Parathyroid adenoma (tissue), 2 donors: ENCODE measurements at regions not wholly inside any gene's neighbourhood (a gene's known extent, or its start where the extent isn't known, plus 50 kb on each side); places are given as distances from the start of the nearest gene placed in this dataset.

ENCODE experiments used
- H2AFZ ChIP-seq: fragments of 300-600 bp; sonication (generic); one replicate; pipeline ENCODE4 v1.7.0; 2017; ENCODE audit warnings: antibody characterized with exemption, mild to moderate bottlenecking
- H3K27ac ChIP-seq: fragments of 300-600 bp; sonication (generic); one replicate; pipeline ENCODE4 v1.7.0; 2017
- H3K27me3 ChIP-seq: fragments of 300-600 bp; sonication (generic); one replicate; pipeline ENCODE4 v1.7.0; 2017; ENCODE audit warnings: low read length; ENCODE audit not compliant: control insufficient read depth, insufficient read depth
- H3K36me3 ChIP-seq: fragments of 300-600 bp; sonication (generic); one replicate; pipeline ENCODE4 v1.7.0; 2017; ENCODE audit warnings: low read length; ENCODE audit not compliant: control insufficient read depth, insufficient read depth
- H3K4me1 ChIP-seq: fragments of 300-600 bp; sonication (generic); one replicate; pipeline ENCODE4 v1.7.0; 2017; ENCODE audit warnings: control low read depth
- H3K4me2 ChIP-seq: fragments of 300-600 bp; sonication (generic); one replicate; pipeline ENCODE4 v1.7.0; 2017; ENCODE audit warnings: low read length
- H3K4me3 ChIP-seq: fragments of 300-600 bp; sonication (generic); one replicate; pipeline ENCODE4 v1.7.0; 2017; ENCODE audit warnings: low read depth, low read length
- H3K79me2 ChIP-seq: fragments of 300-600 bp; sonication (generic); one replicate; pipeline ENCODE4 v1.7.0; 2017; ENCODE audit warnings: control low read depth
- H3K9ac ChIP-seq: fragments of 300-600 bp; sonication (generic); one replicate; pipeline ENCODE4 v1.7.0; 2017; ENCODE audit warnings: mild to moderate bottlenecking
- H3K9me3 ChIP-seq: fragments of 300-600 bp; sonication (generic); one replicate; pipeline ENCODE4 v1.7.0; 2017; ENCODE audit warnings: low read length; ENCODE audit not compliant: control insufficient read depth
- CTCF ChIP-seq: fragments of 300-600 bp; sonication (generic); IDR thresholded peaks from one replicate; pipeline ENCODE4 v1.7.0; 2017; ENCODE audit warnings: antibody characterized with exemption, mild to moderate bottlenecking
- donor health status: primary hyperparathyroidism.

DNA sequence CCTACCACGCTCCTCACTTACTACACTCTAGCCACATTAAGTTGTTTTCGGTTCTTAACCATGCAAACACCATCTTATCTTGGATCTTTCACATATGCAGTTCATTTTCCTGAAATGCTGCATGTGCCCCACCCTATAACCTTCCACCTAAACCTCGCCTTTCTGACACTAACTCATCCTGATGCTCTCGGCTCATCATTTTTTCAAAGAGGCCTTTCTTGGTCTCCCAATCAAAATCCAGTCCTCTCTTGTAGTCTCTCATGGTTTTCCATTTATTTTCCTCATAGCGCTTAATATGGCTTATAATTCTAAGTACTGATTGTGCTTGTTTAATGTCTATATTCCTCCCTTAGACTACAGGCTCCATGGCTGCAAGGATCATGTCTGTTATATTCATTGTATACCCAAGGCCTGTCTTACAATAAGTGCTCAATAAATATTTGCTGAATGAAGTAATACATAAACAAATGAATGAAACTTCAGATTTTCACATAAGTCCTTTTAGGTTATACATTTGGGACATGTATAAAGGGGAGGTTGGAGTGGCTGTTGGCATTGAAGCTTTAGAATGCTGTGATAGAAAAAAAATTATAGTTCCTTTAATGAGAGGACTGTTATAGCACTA lies 79.2 kb upstream of the CDC42BPA start:
- H3K4me3 ChIP-seq = no peak overlapping the region
- no peak overlapping the region for H3K27ac ChIP-seq
- H3K36me3 ChIP-seq = no peaks in the 10 kb centered on the region
- H3K9ac ChIP-seq = no peak overlapping the region
- no peaks in the 10 kb centered on the region for H3K79me2 ChIP-seq
- no peaks in the 10 kb centered on the region for H3K27me3 ChIP-seq
- H2AFZ ChIP-seq = no peak overlapping the region
- no peak overlapping the region for H3K4me2 ChIP-seq
- no peaks in the 10 kb centered on the region for H3K4me1 ChIP-seq
- H3K9me3 ChIP-seq = no peaks in the 10 kb centered on the region
- TF ChIP-seq CTCF = no peak

DNA sequence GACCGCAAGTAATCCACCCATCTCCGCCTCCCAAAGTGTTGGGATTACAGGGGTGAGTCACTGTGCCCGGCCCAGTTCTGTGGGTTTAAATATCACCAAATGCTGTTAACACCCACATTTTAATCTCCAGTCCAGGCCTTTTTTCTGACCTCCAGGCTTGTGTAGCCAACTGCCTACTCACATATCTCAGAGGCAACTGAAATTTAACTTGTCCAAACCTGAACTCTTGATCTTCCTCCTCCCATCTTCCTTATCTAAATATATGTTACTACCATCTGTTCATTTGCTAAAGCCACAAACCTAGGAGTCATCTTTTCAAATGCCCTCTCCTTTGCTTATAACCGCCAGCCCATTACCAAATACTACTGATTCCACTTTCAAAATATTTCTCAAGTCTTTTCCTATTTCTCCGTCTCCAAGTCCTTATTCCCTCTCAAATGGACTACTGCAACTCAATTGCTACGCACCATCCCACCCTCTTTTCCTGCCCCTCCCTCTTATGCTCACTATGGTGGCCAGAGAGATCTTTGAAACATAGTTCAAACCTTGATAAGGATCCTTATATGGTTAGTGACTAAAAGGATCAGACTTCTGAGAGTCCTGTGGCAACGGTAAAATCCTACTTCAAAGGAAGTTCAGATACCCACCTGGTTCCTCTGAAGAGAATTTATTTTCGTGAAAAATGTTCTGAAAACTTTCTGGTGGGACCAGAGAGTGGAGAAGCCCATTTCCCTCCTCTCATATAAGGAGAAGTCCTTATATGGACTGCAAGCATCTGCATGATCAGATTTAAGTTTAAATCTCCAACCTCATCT lies 78.5 kb upstream of the CDC42BPA start:
- Histone ChIP-seq H3K79me2 (no peaks in the 10 kb centered on the region), H3K27me3 (no peaks in the 10 kb centered on the region), H3K9me3 (no peaks in the 10 kb centered on the region), H3K4me3 (no peak overlapping the region), H3K4me1 (no peaks in the 10 kb centered on the region), H3K4me2 (no peak overlapping the region), H3K9ac (no peak overlapping the region), H3K27ac (no peak overlapping the region), H2AFZ (no peak overlapping the region), H3K36me3 (no peaks in the 10 kb centered on the region)
- TF ChIP-seq CTCF = no peak

DNA sequence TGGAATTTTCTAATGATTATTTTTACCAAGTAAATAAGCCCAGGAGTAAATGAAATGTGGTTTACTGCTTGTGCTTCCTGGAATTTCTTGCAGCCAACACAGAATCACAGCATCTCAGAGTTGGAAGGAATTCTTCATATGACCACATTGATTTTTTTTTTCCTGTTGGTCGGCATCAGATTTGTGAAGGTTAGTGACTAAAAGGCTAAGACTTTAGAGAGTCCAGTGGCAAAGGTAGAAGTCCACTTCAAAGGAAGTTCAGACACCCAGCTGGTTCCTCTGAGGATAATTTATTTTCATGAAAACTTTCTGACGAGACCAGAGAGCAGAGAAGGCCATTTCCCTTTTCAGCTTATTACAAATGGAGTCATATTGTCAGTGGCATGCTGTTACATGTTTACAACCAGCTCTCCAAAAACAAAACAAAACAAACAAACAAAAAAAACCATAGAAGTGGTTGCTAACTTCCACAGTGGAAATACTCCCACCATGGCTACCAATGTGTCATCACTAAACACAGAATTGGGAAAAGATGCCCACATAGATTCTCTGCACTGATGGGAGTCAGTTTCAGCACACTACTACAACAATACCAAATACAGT lies 77.2 kb upstream of the CDC42BPA start:
- Histone ChIP-seq H3K4me2 (no peak overlapping the region), H3K27me3 (no peaks in the 10 kb centered on the region), H3K9ac (no peak overlapping the region), H3K9me3 (no peaks in the 10 kb centered on the region), H3K36me3 (no peaks in the 10 kb centered on the region), H3K4me3 (no peak overlapping the region), H2AFZ (no peak overlapping the region), H3K79me2 (no peaks in the 10 kb centered on the region), H3K27ac (no peak overlapping the region), H3K4me1 (no peaks in the 10 kb centered on the region)
- TF ChIP-seq CTCF = no peak

DNA sequence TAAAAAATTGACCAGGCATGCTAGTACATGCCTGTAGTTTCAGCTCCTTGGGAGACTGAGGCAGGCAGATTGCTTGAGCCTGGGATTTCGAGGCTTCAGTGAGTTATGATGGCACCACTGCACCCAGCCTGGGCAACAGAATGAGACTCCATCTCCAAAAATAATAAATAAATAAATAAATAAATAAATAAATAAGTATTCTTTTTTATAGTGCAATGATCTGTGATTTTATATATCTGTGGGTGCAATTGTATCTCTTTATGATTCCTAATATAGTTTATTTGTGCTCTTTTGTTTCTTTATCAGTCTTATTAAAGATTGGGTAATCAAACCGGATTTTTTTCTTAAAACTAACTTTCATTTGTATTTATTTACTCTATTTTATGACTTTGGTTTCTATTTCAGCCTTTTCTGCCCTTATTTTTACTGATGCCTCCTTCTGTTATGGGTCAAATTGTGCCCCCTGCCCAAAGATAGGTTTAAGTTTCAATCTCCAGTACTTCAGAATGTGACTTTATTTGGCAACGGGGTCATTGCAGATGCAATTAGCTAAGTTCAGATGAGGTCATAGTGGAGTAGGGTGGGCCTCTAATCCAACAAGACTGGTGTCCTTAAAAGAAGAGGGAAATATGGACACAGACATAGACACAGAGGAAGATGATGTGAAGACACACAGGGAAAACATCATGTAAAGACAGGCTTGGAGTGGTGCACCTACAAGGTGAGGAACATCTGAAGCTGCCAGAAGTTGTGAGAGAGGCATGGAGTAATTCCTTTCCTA lies 74.9 kb upstream of the CDC42BPA start:
- Histone ChIP-seq H3K27me3 (no peaks in the 10 kb centered on the region), H3K27ac (no peak overlapping the region), H2AFZ (no peak overlapping the region), H3K4me1 (no peaks in the 10 kb centered on the region), H3K9ac (no peak overlapping the region), H3K4me2 (no peak overlapping the region), H3K36me3 (no peaks in the 10 kb centered on the region), H3K79me2 (no peaks in the 10 kb centered on the region), H3K4me3 (no peak overlapping the region), H3K9me3 (no peaks in the 10 kb centered on the region)
- no peak for TF ChIP-seq CTCF
